ENCODE measurements at regions not wholly inside any gene's neighbourhood (a gene's known extent, or its start where the extent isn't known, plus 50 kb on each side); places are given as distances from the start of the nearest gene placed in this dataset.
"Not testable (repeated sequence)": the region's sequence is repeated elsewhere in the genome, so short reads cannot be mapped to it uniquely, and the experiment has no call there.

- no peak for DNase-seq (ENCODE audit: low spot score in 2 of 2)
- WGBS, 2 donors: 88 to 94% methylated on average over 27 of the region's 27 CpGs
- intact Hi-C loops (cut with DNase I; ENCODE audit: low total_unique reads): no loop called here
- no peak for TF ChIP-seq CTCF (IDR thresholded peaks at IDR 0.05)
- TF ChIP-seq POLR2A (IDR thresholded peaks at IDR 0.05): no peak
- H3K4me3 ChIP-seq (ENCODE audit: low read depth, poor library complexity, severe bottlenecking): no peak overlapping the region
Observed at GRCh38 chr13:67914535-67914934, 684.4 kb upstream of the PCDH9 start.

GRCh38 chr13:67902960-67903359 is 672.8 kb upstream of the PCDH9 start:
- intact Hi-C loops (cut with DNase I; ENCODE audit: low total_unique reads); H3K4me3 ChIP-seq (ENCODE audit: low read depth, poor library complexity, severe bottlenecking); DNase-seq (ENCODE audit: low spot score in 2 of 2): not testable (repeated sequence)
- WGBS, 2 donors: 82 to 88% methylated on average over 8 of the region's 8 CpGs

- WGBS, 2 donors: 85 to 86% methylated on average over 1 of the region's 1 CpG
- TF ChIP-seq POLR2A (IDR thresholded peaks at IDR 0.05) (no peak), CTCF (IDR thresholded peaks at IDR 0.05) (no peak)
- intact Hi-C loops (cut with DNase I; ENCODE audit: low total_unique reads): no loop called here
- no peak for DNase-seq (ENCODE audit: low spot score in 2 of 2)
- no peak overlapping the region for H3K4me3 ChIP-seq (ENCODE audit: low read depth, poor library complexity, severe bottlenecking)
Observed at GRCh38 chr13:67880916-67881315, 650.8 kb upstream of the PCDH9 start.

- no peak for DNase-seq (ENCODE audit: low spot score in 2 of 2)
- no peak overlapping the region for H3K4me3 ChIP-seq (ENCODE audit: low read depth, poor library complexity, severe bottlenecking)
- 82 to 92% methylated on average over 8 of the region's 8 CpGs for WGBS, 2 donors
- TF ChIP-seq POLR2A (IDR thresholded peaks at IDR 0.05) (no peak), CTCF (IDR thresholded peaks at IDR 0.05) (no peak)
- intact Hi-C loops (cut with DNase I; ENCODE audit: low total_unique reads): no loop called here
Observed at GRCh38 chr13:67878376-67878775, 648.2 kb upstream of the PCDH9 start.

GRCh38 chr13:67877031-67877430 is 646.9 kb upstream of the PCDH9 start:
- TF ChIP-seq POLR2A (IDR thresholded peaks at IDR 0.05) (no peak), CTCF (IDR thresholded peaks at IDR 0.05) (no peak)
- WGBS, 2 donors: 92 to 96% methylated on average over 5 of the region's 5 CpGs
- no peak for DNase-seq (ENCODE audit: low spot score in 2 of 2)
- intact Hi-C loops (cut with DNase I; ENCODE audit: low total_unique reads): no loop called here
- H3K4me3 ChIP-seq (ENCODE audit: low read depth, poor library complexity, severe bottlenecking): no peak overlapping the region

- TF ChIP-seq POLR2A (IDR thresholded peaks at IDR 0.05): no peak
- TF ChIP-seq CTCF (IDR thresholded peaks at IDR 0.05): no peak
- WGBS, 2 donors: 90% methylated on average over 2 of the region's 2 CpGs
- intact Hi-C loops (cut with DNase I; ENCODE audit: low total_unique reads): no loop called here
- no peak overlapping the region for H3K4me3 ChIP-seq (ENCODE audit: low read depth, poor library complexity, severe bottlenecking)
- DNase-seq (ENCODE audit: low spot score in 2 of 2): no peak
Observed at GRCh38 chr13:67867206-67867605, 637.1 kb upstream of the PCDH9 start.

Measured in lower leg skin (tissue), 4 donors.